22Rv1 (cell line): ENCODE measurements at regions not wholly inside any gene's neighbourhood (a gene's known extent, or its start where the extent isn't known, plus 50 kb on each side); places are given as distances from the start of the nearest gene placed in this dataset.

Source experiments
- ZFX ChIP-seq: fragments of 450-650 bp; IDR thresholded peaks from 2 replicates; pipeline ENCODE4 v1.6.1; 2017; ENCODE audit warnings: antibody characterized with exemption, borderline replicate concordance
- TF ChIP-seq, protein P1 (sequence below): fragments of 450-650 bp; IDR thresholded peaks from 2 replicates; pipeline ENCODE4 v1.5.1; 2017; ENCODE audit warnings: mild to moderate bottlenecking

DNA sequence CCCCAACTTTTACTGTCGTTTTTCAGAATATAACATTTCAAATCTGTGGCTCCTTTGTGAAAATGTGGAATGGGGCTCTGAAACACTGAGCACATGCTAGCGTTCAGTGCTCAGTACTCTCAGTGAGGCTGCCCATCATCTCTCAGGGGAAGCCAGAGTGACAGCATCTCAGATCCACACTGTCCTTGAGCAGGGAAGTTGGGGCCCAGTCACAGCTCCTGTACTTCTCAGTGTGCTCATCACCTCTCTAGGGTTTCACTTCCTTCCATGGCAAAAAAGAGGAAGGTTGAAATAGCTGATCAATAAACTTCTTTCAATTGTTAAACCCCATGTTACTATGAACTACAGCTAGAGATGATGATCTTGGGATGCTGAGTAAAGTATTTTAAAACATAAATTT is 565.9 kb upstream of the SPRY2 start:
- TF ChIP-seq, protein P1, sequence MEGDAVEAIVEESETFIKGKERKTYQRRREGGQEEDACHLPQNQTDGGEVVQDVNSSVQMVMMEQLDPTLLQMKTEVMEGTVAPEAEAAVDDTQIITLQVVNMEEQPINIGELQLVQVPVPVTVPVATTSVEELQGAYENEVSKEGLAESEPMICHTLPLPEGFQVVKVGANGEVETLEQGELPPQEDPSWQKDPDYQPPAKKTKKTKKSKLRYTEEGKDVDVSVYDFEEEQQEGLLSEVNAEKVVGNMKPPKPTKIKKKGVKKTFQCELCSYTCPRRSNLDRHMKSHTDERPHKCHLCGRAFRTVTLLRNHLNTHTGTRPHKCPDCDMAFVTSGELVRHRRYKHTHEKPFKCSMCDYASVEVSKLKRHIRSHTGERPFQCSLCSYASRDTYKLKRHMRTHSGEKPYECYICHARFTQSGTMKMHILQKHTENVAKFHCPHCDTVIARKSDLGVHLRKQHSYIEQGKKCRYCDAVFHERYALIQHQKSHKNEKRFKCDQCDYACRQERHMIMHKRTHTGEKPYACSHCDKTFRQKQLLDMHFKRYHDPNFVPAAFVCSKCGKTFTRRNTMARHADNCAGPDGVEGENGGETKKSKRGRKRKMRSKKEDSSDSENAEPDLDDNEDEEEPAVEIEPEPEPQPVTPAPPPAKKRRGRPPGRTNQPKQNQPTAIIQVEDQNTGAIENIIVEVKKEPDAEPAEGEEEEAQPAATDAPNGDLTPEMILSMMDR, result no peak
- TF ChIP-seq ZFX, result no peak
